Transverse colon (tissue), 3 donors: ENCODE measurements at regions not wholly inside any gene's neighbourhood (a gene's known extent, or its start where the extent isn't known, plus 50 kb on each side); places are given as distances from the start of the nearest gene placed in this dataset.

Source experiments
- CTCF ChIP-seq, 5 experiments: fragments of 200-600 bp in 3 of 5; fragments of 450-650 bp in 2 of 5; sonication (generic) in 3 of 5; IDR thresholded peaks; 1 replicate in 2 of 5; 2 replicates in 3 of 5; pipeline ENCODE4 v1.5.1; 2016 to 2017; ENCODE audit warnings: antibody characterized with exemption in 5 of 5, inconsistent platforms in 3 of 5, mild to moderate bottlenecking in 2 of 5, moderate library complexity in 1 of 5
- EP300 ChIP-seq: sonication (generic); formaldehyde crosslinking; IDR thresholded peaks from one replicate; pipeline ENCODE4 v1.6.1; 2017; ENCODE audit warnings: antibody characterized with exemption, low read depth
- POLR2A ChIP-seq: fragments of 450-650 bp; IDR thresholded peaks from one replicate; pipeline ENCODE4 v1.6.1; 2016; ENCODE audit warnings: antibody characterized with exemption, mild to moderate bottlenecking, moderate library complexity

DNA sequence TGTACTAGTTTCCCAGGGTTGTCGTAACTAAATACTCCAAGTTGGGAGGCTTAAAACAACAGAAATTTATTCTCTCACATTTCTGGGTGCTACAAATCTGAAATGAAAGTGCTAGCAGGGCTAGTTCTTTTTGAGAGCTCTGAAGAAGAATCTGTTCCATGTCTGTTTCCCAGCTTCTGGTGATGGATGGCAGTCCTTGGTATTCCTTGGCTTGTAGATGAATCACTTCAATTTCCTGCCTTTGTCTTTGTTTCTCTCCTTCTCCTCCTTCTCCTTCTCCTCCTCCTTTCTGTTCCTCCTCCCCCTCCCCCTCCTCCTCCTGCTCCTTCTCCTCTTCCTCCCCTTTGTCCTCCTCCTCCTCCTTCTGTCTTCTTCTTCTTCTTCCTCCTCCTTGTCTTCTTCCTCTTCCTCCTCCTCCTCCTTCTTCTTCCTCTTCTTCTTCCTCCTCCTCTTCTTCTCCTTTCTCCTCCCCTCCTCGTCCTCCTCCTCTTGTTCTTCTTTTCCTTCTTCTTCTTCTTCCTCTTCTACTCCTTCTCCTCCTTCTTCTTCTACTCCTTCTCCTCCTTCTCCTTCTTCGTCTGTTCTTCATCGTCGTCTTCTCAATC is 104.7 kb upstream of the ANKRD55 start:
- no peak for TF ChIP-seq CTCF (IDR thresholded peaks at IDR 0.05)
- no peak for TF ChIP-seq EP300
- TF ChIP-seq POLR2A = no peak
